ENCODE measurements at regions not wholly inside any gene's neighbourhood (a gene's known extent, or its start where the extent isn't known, plus 50 kb on each side); places are given as distances from the start of the nearest gene placed in this dataset.

DNA sequence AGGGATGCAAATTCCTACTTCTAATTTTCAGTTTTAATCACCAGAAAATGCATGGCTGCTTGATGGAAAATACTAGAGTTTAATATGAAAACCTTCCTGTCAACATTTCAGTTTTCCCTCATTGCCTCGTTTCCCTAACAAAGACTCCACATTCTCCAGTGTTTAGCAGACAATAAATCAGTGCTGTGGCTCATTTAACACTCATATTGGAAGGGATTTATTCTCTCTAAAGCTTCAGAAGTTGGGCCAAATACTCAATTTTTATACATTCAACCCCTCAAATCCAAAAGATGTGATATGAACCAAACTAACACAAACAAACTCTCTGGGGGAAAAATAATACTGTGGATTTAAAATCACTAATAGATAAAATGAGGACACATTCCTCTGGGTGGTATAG is 482.5 kb downstream of the FLRT2 start:
- BruUV-seq (replicated peaks): no TSS peak

GRCh38 chr14:86003998-86004397 is 474.1 kb downstream of the FLRT2 start:
- H2AFZ ChIP-seq (ENCODE audit: control insufficient read depth, low read depth, low read length): no peak overlapping the region
- H3K9ac ChIP-seq (ENCODE audit: control insufficient read depth, insufficient read depth, low read length): no peak overlapping the region
- 4% methylated on average over 3 of the region's 3 CpGs for WGBS (ENCODE audit: insufficient coverage, insufficient replicate concordance, low lambda C conversion rate, missing lambda C conversion rate)
- DNase-seq (ENCODE audit: low read depth, low spot score) (no peak), ATAC-seq (peak; percentile 69), FAIRE-seq (no peak)
- SMC1A ChIA-PET (ENCODE audit: uncharacterized antibody, unreplicated experiment): no interaction called here
- no peaks in the 10 kb centered on the region for H3K4me1 ChIP-seq (ENCODE audit: control insufficient read depth, insufficient read depth, low read length)
- H3K27ac ChIP-seq (ENCODE audit: control insufficient read depth, insufficient read depth): no peak overlapping the region
- no peak overlapping the region for H3K4me3 ChIP-seq
- H3K27me3 ChIP-seq (replicated peaks in 1 of 2; ENCODE audit: control insufficient read depth in 2 of 2, insufficient read depth in 2 of 2, low read length in 1 of 2): no peaks in the 10 kb centered on the region
- H3K36me3 ChIP-seq (ENCODE audit: control insufficient read depth in 2 of 2, insufficient read depth in 2 of 2, low read length in 1 of 2): no peaks in the 10 kb centered on the region
- RAD21 ChIA-PET (ENCODE audit: unreplicated experiment): no interaction called here
- intact Hi-C loops (cut with micrococcal nuclease; ENCODE audit: unreplicated experiment): no loop called here
- H3K79me2 ChIP-seq (ENCODE audit: control insufficient read depth, insufficient read depth, low read length): no peaks in the 10 kb centered on the region
- no peaks in the 10 kb centered on the region for H4K20me1 ChIP-seq (ENCODE audit: control insufficient read depth, insufficient read depth)
- no peaks in the 10 kb centered on the region for H3K9me3 ChIP-seq (replicated peaks; ENCODE audit: control insufficient read depth, insufficient read depth, low read length)
- no TSS peak for BruUV-seq (replicated peaks)
- in situ Hi-C loops (cut with MboI): no loop called here
- CTCF ChIA-PET: interaction anchor here (1.0 kb wide), 1 partner anchor 34 kb away, joined by 4 read pairs; no protein-coding TSS in a partner anchor
- POLR2A ChIA-PET: no interaction called here
- H3K4me2 ChIP-seq (ENCODE audit: control insufficient read depth, insufficient read depth): no peak overlapping the region
- no peak for TF ChIP-seq KLF5 (IDR thresholded peaks at IDR 0.05; ENCODE audit: partially characterized antibody)
- no peak for TF ChIP-seq SMAD1 (IDR thresholded peaks at IDR 0.05; ENCODE audit: low read depth, partially characterized antibody)
- TF ChIP-seq IKZF1 (conservative IDR thresholded peaks at IDR 0.05): peak; percentile 49; the same call in 1 of the 2 replicates
- TF ChIP-seq EP300 (IDR thresholded peaks at IDR 0.05; ENCODE audit: borderline replicate concordance in 1 of 2, control insufficient read depth in 1 of 2, low read depth in 2 of 2, low read length in 2 of 2): peak in 1 of 2 experiments; percentile 55; a peak in 1 of 4 replicates
- no peak for TF ChIP-seq CREB1 (IDR thresholded peaks at IDR 0.05; ENCODE audit: low read depth)
- TF ChIP-seq MTA3 (IDR thresholded peaks at IDR 0.05; ENCODE audit: borderline replicate concordance, low read length): no peak
- TF ChIP-seq SIN3A (IDR thresholded peaks at IDR 0.05; ENCODE audit: low read depth, low read length): no peak
- TF ChIP-seq PKNOX1 (IDR thresholded peaks at IDR 0.05): no peak
- no peak for TF ChIP-seq EZH2 (IDR thresholded peaks at IDR 0.05; ENCODE audit: borderline replicate concordance, control insufficient read depth, low read depth, low read length)
- TF ChIP-seq IKZF2 (IDR thresholded peaks at IDR 0.05): peak in 1 of 2 experiments; percentile 34; a peak in 2 of 4 replicates
- no peak for TF ChIP-seq NRF1 (conservative IDR thresholded peaks at IDR 0.05; ENCODE audit: low read depth, low read length)
- peak; percentile 57; the same call in 1 of the 2 replicates for TF ChIP-seq IRF4 (IDR thresholded peaks at IDR 0.05; ENCODE audit: low read depth, low read length)
- TF ChIP-seq BCL11A (IDR thresholded peaks at IDR 0.05; ENCODE audit: low read depth, low read length): 0 out of 2 replicates have a peak, but pooled peaks have one; percentile 11
- no peak for TF ChIP-seq NBN (IDR thresholded peaks at IDR 0.05)
- TF ChIP-seq PML (IDR thresholded peaks at IDR 0.05; ENCODE audit: low read length): no peak
- 0 out of 2 replicates have a peak, but pooled peaks have one; percentile 27 for TF ChIP-seq JUND (IDR thresholded peaks at IDR 0.05; ENCODE audit: low read depth, low read length)
- TF ChIP-seq SP1 (IDR thresholded peaks at IDR 0.05; ENCODE audit: low read depth, low read length): no peak
- no peak for TF ChIP-seq EGR1 (IDR thresholded peaks at IDR 0.05; ENCODE audit: borderline replicate concordance in 1 of 2, low read depth in 2 of 2, low read length in 2 of 2)
- TF ChIP-seq SUZ12 (IDR thresholded peaks at IDR 0.05; ENCODE audit: unreplicated experiment): no peak

More for the DNA sequence above, 482.5 kb downstream of the FLRT2 start:
- ChIA-PET CTCF (no interaction called here), POLR2A (no interaction called here), RAD21 (ENCODE audit: unreplicated experiment) (no interaction called here), SMC1A (ENCODE audit: uncharacterized antibody, unreplicated experiment) (no interaction called here)
- Histone ChIP-seq H3K4me1 (ENCODE audit: control insufficient read depth, insufficient read depth, low read length) (no peaks in the 10 kb centered on the region), H3K27me3 (replicated peaks in 1 of 2; ENCODE audit: control insufficient read depth in 2 of 2, insufficient read depth in 2 of 2, low read length in 1 of 2) (no peaks in the 10 kb centered on the region), H3K36me3 (ENCODE audit: control insufficient read depth in 2 of 2, insufficient read depth in 2 of 2, low read length in 1 of 2) (no peaks in the 10 kb centered on the region), H3K79me2 (ENCODE audit: control insufficient read depth, insufficient read depth, low read length) (no peaks in the 10 kb centered on the region), H3K9me3 (replicated peaks; ENCODE audit: control insufficient read depth, insufficient read depth, low read length) (no peaks in the 10 kb centered on the region), H3K9ac (ENCODE audit: control insufficient read depth, insufficient read depth, low read length) (no peak overlapping the region), H4K20me1 (ENCODE audit: control insufficient read depth, insufficient read depth) (no peaks in the 10 kb centered on the region), H3K4me2 (ENCODE audit: control insufficient read depth, insufficient read depth) (no peak overlapping the region), H2AFZ (ENCODE audit: control insufficient read depth, low read depth, low read length) (no peak overlapping the region), H3K27ac (ENCODE audit: control insufficient read depth, insufficient read depth) (no peak overlapping the region), H3K4me3 (no peak overlapping the region)
- in situ Hi-C loops (cut with MboI): no loop called here
- no peak for TF ChIP-seq MEF2B (IDR thresholded peaks at IDR 0.05; ENCODE audit: partially characterized antibody, poor library complexity, severe bottlenecking)
- TF ChIP-seq SIN3A (IDR thresholded peaks at IDR 0.05; ENCODE audit: low read depth, low read length): no peak
- TF ChIP-seq POLR2AphosphoS5 (IDR thresholded peaks at IDR 0.05; ENCODE audit: low read length): no peak
- ATAC-seq (no peak), FAIRE-seq (no peak), DNase-seq (ENCODE audit: low read depth, low spot score) (no peak)
- intact Hi-C loops (cut with micrococcal nuclease; ENCODE audit: unreplicated experiment): no loop called here
- 0% methylated on average over 1 of the region's 1 CpG for WGBS (ENCODE audit: insufficient coverage, insufficient replicate concordance, low lambda C conversion rate, missing lambda C conversion rate)
